IPS-15b (cell line): ENCODE measurements at regions not wholly inside any gene's neighbourhood (a gene's known extent, or its start where the extent isn't known, plus 50 kb on each side); places are given as distances from the start of the nearest gene placed in this dataset.

Experiments
- H3K27me3 ChIP-seq: one replicate; pipeline ENCODE4 v1.6.1; 2013; ENCODE audit warnings: low read length; ENCODE audit not compliant: control insufficient read depth, insufficient read depth
- H3K36me3 ChIP-seq: one replicate; pipeline ENCODE4 v1.6.1; 2013; ENCODE audit warnings: low read length; ENCODE audit not compliant: control insufficient read depth, insufficient read depth
- H3K4me1 ChIP-seq: one replicate; pipeline ENCODE4 v1.6.1; 2013; ENCODE audit warnings: mild to moderate bottlenecking, low read length; ENCODE audit not compliant: control insufficient read depth, insufficient read depth
- H3K4me3 ChIP-seq: one replicate; pipeline ENCODE4 v1.5.1; 2013; ENCODE audit warnings: low read depth, low read length
- H3K9ac ChIP-seq: one replicate; pipeline ENCODE4 v1.6.1; 2013; ENCODE audit warnings: low read depth, mild to moderate bottlenecking, low read length
- H3K9me3 ChIP-seq: one replicate; pipeline ENCODE4 v1.6.1; 2013; ENCODE audit warnings: mild to moderate bottlenecking, low read length; ENCODE audit not compliant: control insufficient read depth, insufficient read depth

- Histone ChIP-seq H3K9me3 (no peaks in the 10 kb centered on the region), H3K27me3 (no peaks in the 10 kb centered on the region), H3K4me1 (no peaks in the 10 kb centered on the region), H3K4me3 (no peak overlapping the region), H3K36me3 (no peaks in the 10 kb centered on the region), H3K9ac (no peak overlapping the region)
These were observed 121.8 kb upstream of the PRR20A start for GRCh38 chr13:57018915-57019314.

DNA sequence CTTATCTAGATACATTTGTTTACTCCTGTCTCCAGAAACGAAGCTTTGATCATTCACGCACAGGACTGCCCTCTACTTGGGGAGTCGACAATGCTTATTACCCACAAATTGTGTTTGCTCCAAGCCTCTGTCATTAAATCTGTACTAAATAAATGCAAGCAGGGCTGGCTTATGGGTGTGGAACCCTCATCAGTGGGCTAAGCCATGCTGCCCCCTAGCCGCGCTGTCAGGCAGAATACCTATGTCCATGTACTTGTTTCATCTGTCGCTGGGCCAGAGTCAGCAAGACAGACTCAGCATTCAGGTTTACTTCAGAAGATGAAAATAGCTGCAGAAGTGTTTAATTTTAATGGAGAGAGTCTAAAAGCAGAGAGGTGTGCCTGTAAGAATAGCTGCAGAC is 110.0 kb upstream of the PRR20A start:
- Histone ChIP-seq H3K27me3 (no peaks in the 10 kb centered on the region), H3K36me3 (no peaks in the 10 kb centered on the region), H3K9ac (no peak overlapping the region), H3K4me1 (no peaks in the 10 kb centered on the region), H3K4me3 (no peak overlapping the region), H3K9me3 (no peaks in the 10 kb centered on the region)

DNA sequence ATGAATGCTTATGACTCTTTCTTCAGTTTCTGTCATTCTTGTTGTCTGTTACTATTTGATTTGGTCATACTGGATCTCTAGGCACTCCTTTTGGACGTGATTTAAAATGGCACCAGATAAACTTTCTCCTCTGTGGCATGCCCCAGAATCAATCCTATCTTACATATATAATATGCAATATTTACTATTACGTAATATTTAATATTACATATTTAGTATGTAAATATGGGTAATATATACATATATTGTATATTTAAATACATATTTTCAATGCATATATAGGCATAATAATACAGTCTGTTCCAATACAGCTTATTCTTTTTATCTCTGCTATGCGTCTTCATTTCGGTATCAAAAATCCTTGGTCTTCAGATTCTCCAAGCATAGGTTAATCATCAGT is 104.4 kb upstream of the PRR20A start:
- H3K4me3 ChIP-seq, result no peak overlapping the region
- no peaks in the 10 kb centered on the region for H3K36me3 ChIP-seq
- H3K9ac ChIP-seq, result no peak overlapping the region
- H3K27me3 ChIP-seq, result no peaks in the 10 kb centered on the region
- no peaks in the 10 kb centered on the region for H3K9me3 ChIP-seq
- no peaks in the 10 kb centered on the region for H3K4me1 ChIP-seq

GRCh38 chr13:57044910-57045309 is 95.8 kb upstream of the PRR20A start:
- H3K4me1 ChIP-seq, result no peaks in the 10 kb centered on the region

GRCh38 chr13:57045826-57046546 is 94.7 kb upstream of the PRR20A start:
- Histone ChIP-seq H3K9me3 (no peaks in the 10 kb centered on the region), H3K36me3 (no peaks in the 10 kb centered on the region), H3K4me1 (no peaks in the 10 kb centered on the region), H3K9ac (no peak overlapping the region), H3K4me3 (no peak overlapping the region), H3K27me3 (no peaks in the 10 kb centered on the region)

More at GRCh38 chr13:57044910-57045309, 95.8 kb upstream of the PRR20A start:
- Histone ChIP-seq H3K9ac (no peak overlapping the region), H3K36me3 (no peaks in the 10 kb centered on the region), H3K27me3 (no peaks in the 10 kb centered on the region), H3K4me3 (no peak overlapping the region), H3K9me3 (no peaks in the 10 kb centered on the region)

GRCh38 chr13:57056601-57057180 is 84.0 kb upstream of the PRR20A start:
- Histone ChIP-seq H3K27me3 (no peaks in the 10 kb centered on the region), H3K36me3 (no peaks in the 10 kb centered on the region), H3K4me1 (no peaks in the 10 kb centered on the region), H3K9me3 (no peaks in the 10 kb centered on the region), H3K4me3 (no peak overlapping the region), H3K9ac (no peak overlapping the region)

- Histone ChIP-seq H3K9ac (no peak overlapping the region), H3K9me3 (no peaks in the 10 kb centered on the region), H3K4me1 (no peaks in the 10 kb centered on the region), H3K4me3 (no peak overlapping the region), H3K36me3 (no peaks in the 10 kb centered on the region), H3K27me3 (no peaks in the 10 kb centered on the region)
These were observed 77.7 kb upstream of the PRR20A start for GRCh38 chr13:57063007-57063406.

DNA sequence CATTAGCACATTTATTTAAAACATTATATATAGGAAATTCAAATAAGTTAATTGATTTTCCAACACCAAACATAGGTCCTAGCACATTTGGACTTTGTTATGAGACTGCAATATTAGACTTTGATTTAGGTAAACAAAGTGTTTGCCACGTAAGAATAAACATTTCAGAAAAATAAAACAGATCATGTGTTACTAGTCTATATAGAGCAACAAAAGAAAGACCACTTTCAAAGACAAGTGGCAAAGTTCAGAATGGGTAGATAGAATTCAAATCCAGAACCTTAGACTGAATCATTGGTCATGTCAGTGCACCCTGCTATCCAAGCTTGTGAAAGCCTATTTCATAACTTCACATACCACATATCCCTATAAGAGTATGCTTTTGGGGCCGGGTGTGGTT is 66.7 kb upstream of the PRR20A start:
- Histone ChIP-seq H3K27me3 (no peaks in the 10 kb centered on the region), H3K36me3 (no peaks in the 10 kb centered on the region), H3K9me3 (no peaks in the 10 kb centered on the region), H3K4me3 (no peak overlapping the region), H3K9ac (no peak overlapping the region), H3K4me1 (no peaks in the 10 kb centered on the region)

GRCh38 chr13:57075588-57075987 is 65.1 kb upstream of the PRR20A start:
- Histone ChIP-seq H3K27me3 (no peaks in the 10 kb centered on the region), H3K9ac (no peak overlapping the region), H3K4me3 (no peak overlapping the region), H3K4me1 (no peaks in the 10 kb centered on the region), H3K36me3 (no peaks in the 10 kb centered on the region), H3K9me3 (no peaks in the 10 kb centered on the region)

GRCh38 chr13:57087006-57087405 is 53.7 kb upstream of the PRR20A start:
- Histone ChIP-seq H3K9ac (no peak overlapping the region), H3K4me3 (no peak overlapping the region), H3K27me3 (no peaks in the 10 kb centered on the region), H3K36me3 (no peaks in the 10 kb centered on the region), H3K4me1 (no peaks in the 10 kb centered on the region), H3K9me3 (no peaks in the 10 kb centered on the region)
